Uterus (tissue), 2 donors: ENCODE measurements at regions not wholly inside any gene's neighbourhood (a gene's known extent, or its start where the extent isn't known, plus 50 kb on each side); places are given as distances from the start of the nearest gene placed in this dataset.

Source experiments
- POLR2A ChIP-seq, 2 donors: fragments of 450-650 bp; IDR thresholded peaks; one replicate each; pipeline ENCODE4 v1.6.1; 2016; ENCODE audit warnings: antibody characterized with exemption in 2 of 2, mild to moderate bottlenecking in 1 of 2, moderate library complexity in 1 of 2
- TF ChIP-seq, protein P1 (sequence below), 4 experiments: fragments of 200-600 bp in 2 of 4; fragments of 450-650 bp in 2 of 4; sonication (generic) in 2 of 4; IDR thresholded peaks; one replicate each; pipeline ENCODE4 v1.5.1; 2016 to 2019; ENCODE audit warnings: antibody characterized with exemption in 4 of 4, mild to moderate bottlenecking in 2 of 4, moderate library complexity in 1 of 4

DNA sequence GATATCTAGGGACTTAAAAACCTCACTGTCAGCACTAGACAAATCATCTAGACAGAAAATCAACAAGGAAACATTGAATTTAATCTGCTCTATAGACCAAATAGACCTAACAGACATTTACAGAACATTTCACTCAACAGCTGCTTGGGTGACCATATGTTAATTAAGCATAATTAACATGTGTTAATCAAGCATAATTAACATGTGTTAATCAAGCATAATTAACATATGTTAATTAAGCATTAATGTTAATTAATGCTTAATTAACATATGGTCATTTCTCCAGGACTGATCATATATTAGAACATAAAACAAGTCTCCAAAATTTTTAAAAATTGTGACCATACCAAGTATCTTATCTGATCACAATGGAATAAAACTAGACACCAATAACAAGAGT lies 137.3 kb upstream of the MME start:
- TF ChIP-seq, protein P1, sequence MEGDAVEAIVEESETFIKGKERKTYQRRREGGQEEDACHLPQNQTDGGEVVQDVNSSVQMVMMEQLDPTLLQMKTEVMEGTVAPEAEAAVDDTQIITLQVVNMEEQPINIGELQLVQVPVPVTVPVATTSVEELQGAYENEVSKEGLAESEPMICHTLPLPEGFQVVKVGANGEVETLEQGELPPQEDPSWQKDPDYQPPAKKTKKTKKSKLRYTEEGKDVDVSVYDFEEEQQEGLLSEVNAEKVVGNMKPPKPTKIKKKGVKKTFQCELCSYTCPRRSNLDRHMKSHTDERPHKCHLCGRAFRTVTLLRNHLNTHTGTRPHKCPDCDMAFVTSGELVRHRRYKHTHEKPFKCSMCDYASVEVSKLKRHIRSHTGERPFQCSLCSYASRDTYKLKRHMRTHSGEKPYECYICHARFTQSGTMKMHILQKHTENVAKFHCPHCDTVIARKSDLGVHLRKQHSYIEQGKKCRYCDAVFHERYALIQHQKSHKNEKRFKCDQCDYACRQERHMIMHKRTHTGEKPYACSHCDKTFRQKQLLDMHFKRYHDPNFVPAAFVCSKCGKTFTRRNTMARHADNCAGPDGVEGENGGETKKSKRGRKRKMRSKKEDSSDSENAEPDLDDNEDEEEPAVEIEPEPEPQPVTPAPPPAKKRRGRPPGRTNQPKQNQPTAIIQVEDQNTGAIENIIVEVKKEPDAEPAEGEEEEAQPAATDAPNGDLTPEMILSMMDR (IDR thresholded peaks at IDR 0.05) = no peak
- TF ChIP-seq POLR2A (IDR thresholded peaks at IDR 0.05) = no peak
